RWPE2 (cell line): ENCODE measurements at regions not wholly inside any gene's neighbourhood (a gene's known extent, or its start where the extent isn't known, plus 50 kb on each side); places are given as distances from the start of the nearest gene placed in this dataset.

Experiments used
- ATAC-seq: fragments of 200-7000 bp; cut with Tn5 transposase; 3 replicates; pipeline ENCODE4 v1.9.1; 2021; ENCODE audit warnings: low read depth
- DNase-seq: peaks from one replicate; pipeline ENCODE4 v3.0.0-alpha.2; 2020; ENCODE audit warnings: low spot score
- H3K27ac ChIP-seq: fragments of 450-650 bp; 2 replicates; pipeline ENCODE4 v1.5.1; 2017; ENCODE audit warnings: mild to moderate bottlenecking; ENCODE audit not compliant: poor library complexity, severe bottlenecking
- H3K27me3 ChIP-seq: fragments of 250-450 bp; sonication (Bioruptor Pico); 2 replicates; pipeline ENCODE4 v1.5.1; 2021; ENCODE audit warnings: mild to moderate bottlenecking, moderate library complexity; ENCODE audit not compliant: insufficient read depth, poor library complexity, severe bottlenecking
- H3K36me3 ChIP-seq: fragments of 250-450 bp; sonication (Bioruptor Pico); 2 replicates; pipeline ENCODE4 v1.5.1; 2020; ENCODE audit warnings: low read depth, mild to moderate bottlenecking, moderate library complexity
- H3K4me1 ChIP-seq: fragments of 250-450 bp; sonication (Bioruptor Pico); 2 replicates; pipeline ENCODE4 v1.5.1; 2021; ENCODE audit warnings: mild to moderate bottlenecking, moderate library complexity; ENCODE audit not compliant: insufficient read depth, poor library complexity, severe bottlenecking
- H3K4me3 ChIP-seq: fragments of 250-450 bp; sonication (Bioruptor Pico); 2 replicates; pipeline ENCODE4 v1.5.1; 2021; ENCODE audit warnings: mild to moderate bottlenecking, moderate library complexity; ENCODE audit not compliant: severe bottlenecking
- H3K9me3 ChIP-seq: fragments of 250-450 bp; sonication (Bioruptor Pico); 2 replicates; pipeline ENCODE4 v1.5.1; 2021; ENCODE audit warnings: mild to moderate bottlenecking, moderate library complexity; ENCODE audit not compliant: severe bottlenecking
- CTCF ChIP-seq: fragments of 450-650 bp; IDR thresholded peaks from one replicate; pipeline ENCODE4 v1.5.1; 2017; ENCODE audit warnings: mild to moderate bottlenecking, moderate library complexity; ENCODE audit not compliant: poor library complexity, severe bottlenecking

GRCh38 chr1:232518349-232518748 is 111.6 kb downstream of the SIPA1L2 start:
- Histone ChIP-seq H3K4me3 (no peak overlapping the region), H3K4me1 (no peaks in the 10 kb centered on the region), H3K27me3 (no peaks in the 10 kb centered on the region), H3K27ac (no peak overlapping the region), H3K9me3 (no peaks in the 10 kb centered on the region), H3K36me3 (no peaks in the 10 kb centered on the region)
- no peak for ATAC-seq
- TF ChIP-seq CTCF, result no peak
- no peak for DNase-seq

- Histone ChIP-seq H3K4me3 (no peak overlapping the region), H3K4me1 (no peaks in the 10 kb centered on the region), H3K36me3 (no peaks in the 10 kb centered on the region), H3K27ac (no peak overlapping the region), H3K9me3 (no peaks in the 10 kb centered on the region), H3K27me3 (no peaks in the 10 kb centered on the region)
- ATAC-seq (no peak), DNase-seq (no peak)
- TF ChIP-seq CTCF, result no peak
Measured at GRCh38 chr1:232517204-232517603, 112.7 kb downstream of the SIPA1L2 start.

- H3K27ac ChIP-seq, result no peak overlapping the region
- DNase-seq (no peak), ATAC-seq (no peak)
- no peak for TF ChIP-seq CTCF
- H3K36me3 ChIP-seq, result no peaks in the 10 kb centered on the region
- no peak overlapping the region for H3K4me3 ChIP-seq
- H3K9me3 ChIP-seq, result no peaks in the 10 kb centered on the region
- no peaks in the 10 kb centered on the region for H3K27me3 ChIP-seq
- H3K4me1 ChIP-seq, result peaks cover 10% of the 10 kb centered on the region
Measured at GRCh38 chr1:232515706-232516105, 114.2 kb downstream of the SIPA1L2 start.

- Histone ChIP-seq H3K9me3 (no peaks in the 10 kb centered on the region), H3K27ac (no peak overlapping the region), H3K4me3 (no peak overlapping the region), H3K27me3 (no peaks in the 10 kb centered on the region), H3K4me1 (peaks cover 29% of the 10 kb centered on the region), H3K36me3 (no peaks in the 10 kb centered on the region)
- DNase-seq, result no peak
- ATAC-seq, result no peak
- no peak for TF ChIP-seq CTCF
Measured at GRCh38 chr1:232512712-232513111, 117.2 kb downstream of the SIPA1L2 start.

- ATAC-seq (0 out of 3 replicates have a peak, but pooled peaks have one; percentile 25), DNase-seq (no peak)
- no peaks in the 10 kb centered on the region for H3K36me3 ChIP-seq
- no peaks in the 10 kb centered on the region for H3K27me3 ChIP-seq
- no peak overlapping the region for H3K4me3 ChIP-seq
- peaks cover 29% of the 10 kb centered on the region for H3K4me1 ChIP-seq
- H3K9me3 ChIP-seq, result no peaks in the 10 kb centered on the region
- peak overlapping the region; percentile 14 for H3K27ac ChIP-seq
- no peak for TF ChIP-seq CTCF
Measured at GRCh38 chr1:232511172-232511571, 118.8 kb downstream of the SIPA1L2 start.
